ENCODE measurements at regions not wholly inside any gene's neighbourhood (a gene's known extent, or its start where the extent isn't known, plus 50 kb on each side); places are given as distances from the start of the nearest gene placed in this dataset.

- no peak overlapping the region for H3K4me3 ChIP-seq (ENCODE audit: control insufficient read depth, low read depth, low read length)
- no peak for DNase-seq (ENCODE audit: low read depth)
- TF ChIP-seq CTCF (IDR thresholded peaks at IDR 0.05; ENCODE audit: control insufficient read depth, insufficient read depth, low read depth, low read length, missing control alignments) = no peak
Measured at GRCh38 chr1:61627365-61627764, 97.6 kb downstream of the TM2D1 start.

- no peak for DNase-seq (ENCODE audit: low read depth)
- no peak for TF ChIP-seq CTCF (IDR thresholded peaks at IDR 0.05; ENCODE audit: control insufficient read depth, insufficient read depth, low read depth, low read length, missing control alignments)
- H3K4me3 ChIP-seq (ENCODE audit: control insufficient read depth, low read depth, low read length) = no peak overlapping the region
Measured at GRCh38 chr1:61626816-61627215, 98.1 kb downstream of the TM2D1 start.

DNA sequence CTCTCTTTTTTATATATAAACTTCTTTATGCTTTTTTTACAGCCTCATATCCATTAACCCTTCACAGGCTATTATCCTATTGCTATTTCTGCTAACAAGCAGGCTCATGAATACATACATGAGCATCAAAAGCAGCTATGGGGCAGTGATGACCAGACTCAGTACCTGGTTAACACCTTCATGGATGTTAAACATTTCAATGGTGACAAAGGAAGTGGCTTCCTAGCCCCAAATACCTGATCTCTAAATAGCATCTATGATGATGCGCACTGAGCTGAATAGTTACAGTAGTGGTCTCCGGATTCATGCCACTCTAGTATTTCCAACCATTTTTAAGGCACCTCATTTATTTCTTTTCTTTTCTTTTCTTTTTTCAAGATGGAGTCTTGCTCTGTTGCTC lies 101.1 kb downstream of the TM2D1 start:
- no peak overlapping the region for H3K4me3 ChIP-seq (ENCODE audit: control insufficient read depth, low read depth, low read length)
- DNase-seq (ENCODE audit: low read depth) = no peak
- TF ChIP-seq CTCF (IDR thresholded peaks at IDR 0.05; ENCODE audit: control insufficient read depth, insufficient read depth, low read depth, low read length, missing control alignments) = no peak

DNA sequence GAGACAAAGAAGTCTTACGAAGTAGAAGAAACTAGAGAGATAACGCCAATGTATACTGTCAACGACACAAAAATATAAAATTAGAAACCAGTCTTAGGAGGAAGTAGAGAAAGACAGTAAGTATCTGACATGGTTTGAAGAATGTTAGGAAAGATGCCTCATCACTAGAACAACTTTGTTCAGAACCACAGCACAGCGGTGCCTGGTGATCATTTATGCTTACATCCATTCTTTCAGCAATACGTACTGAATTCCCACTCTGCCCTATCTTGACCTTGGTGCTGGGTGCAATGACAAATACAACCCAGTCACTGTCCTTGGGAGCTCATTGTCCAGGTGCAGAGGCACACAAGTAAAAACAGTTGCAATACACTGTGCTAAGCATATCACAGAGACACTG lies 104.4 kb downstream of the TM2D1 start:
- H3K4me3 ChIP-seq (ENCODE audit: control insufficient read depth, low read depth, low read length) = no peak overlapping the region
- DNase-seq (ENCODE audit: low read depth) = no peak
- TF ChIP-seq CTCF (IDR thresholded peaks at IDR 0.05; ENCODE audit: control insufficient read depth, insufficient read depth, low read depth, low read length, missing control alignments) = no peak

- no peak for DNase-seq (ENCODE audit: low read depth)
- no peak for TF ChIP-seq CTCF (IDR thresholded peaks at IDR 0.05; ENCODE audit: control insufficient read depth, insufficient read depth, low read depth, low read length, missing control alignments)
- no peak overlapping the region for H3K4me3 ChIP-seq (ENCODE audit: control insufficient read depth, low read depth, low read length)
Measured at GRCh38 chr1:61618755-61619154, 106.2 kb downstream of the TM2D1 start.

DNA sequence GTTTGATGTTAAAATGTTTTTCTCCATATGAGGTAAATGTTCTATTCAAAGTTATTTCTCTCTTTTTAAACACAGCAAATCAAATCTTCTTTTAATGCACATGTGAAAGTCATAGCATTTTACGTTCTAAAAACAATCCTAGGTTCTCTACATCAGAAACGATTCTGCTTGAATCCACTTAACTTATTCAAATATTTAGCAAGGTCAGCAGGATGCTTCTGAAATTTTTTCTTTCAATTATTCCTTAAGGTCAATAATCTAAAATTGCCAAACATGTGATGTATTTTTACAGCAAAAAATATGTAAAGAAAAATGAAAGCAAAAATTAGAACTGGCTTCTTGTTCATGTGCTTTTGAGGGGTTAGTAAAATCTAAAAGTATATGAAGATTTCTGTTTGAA lies 106.7 kb downstream of the TM2D1 start:
- no peak overlapping the region for H3K4me3 ChIP-seq (ENCODE audit: control insufficient read depth, low read depth, low read length)
- DNase-seq (ENCODE audit: low read depth) = no peak
- no peak for TF ChIP-seq CTCF (IDR thresholded peaks at IDR 0.05; ENCODE audit: control insufficient read depth, insufficient read depth, low read depth, low read length, missing control alignments)

GRCh38 chr1:61616830-61617229 lies 108.1 kb downstream of the TM2D1 start:
- no peak overlapping the region for H3K4me3 ChIP-seq (ENCODE audit: control insufficient read depth, low read depth, low read length)
- TF ChIP-seq CTCF (IDR thresholded peaks at IDR 0.05; ENCODE audit: control insufficient read depth, insufficient read depth, low read depth, low read length, missing control alignments) = no peak
- DNase-seq (ENCODE audit: low read depth) = no peak

All from AG09309 (cell line).